ENCODE measurements at regions not wholly inside any gene's neighbourhood (a gene's known extent, or its start where the extent isn't known, plus 50 kb on each side); places are given as distances from the start of the nearest gene placed in this dataset.
"Not testable (repeated sequence)": the region's sequence is repeated elsewhere in the genome, so short reads cannot be mapped to it uniquely, and the experiment has no call there.

DNA sequence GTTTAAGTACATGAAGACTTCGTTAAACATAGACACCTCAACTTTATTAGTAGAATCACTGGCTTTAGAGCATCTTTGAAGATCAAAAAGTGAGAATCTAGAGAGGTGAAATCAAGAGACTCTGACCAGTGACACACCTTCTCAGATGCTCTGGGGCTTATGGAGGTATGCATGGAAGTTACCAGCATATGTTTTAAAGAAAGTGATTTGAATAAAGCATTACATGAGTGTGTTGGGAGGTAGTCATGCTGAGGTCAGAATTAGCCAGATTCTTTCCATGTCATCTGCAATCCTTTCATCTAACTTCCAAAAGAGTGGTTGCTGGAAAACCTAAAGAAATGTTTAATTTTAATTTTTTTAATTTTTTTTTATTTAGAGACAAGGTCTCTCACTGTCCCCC is 658.0 kb upstream of the GOLIM4 start:
- DNase-seq (ENCODE audit: low spot score) = no peak

DNA sequence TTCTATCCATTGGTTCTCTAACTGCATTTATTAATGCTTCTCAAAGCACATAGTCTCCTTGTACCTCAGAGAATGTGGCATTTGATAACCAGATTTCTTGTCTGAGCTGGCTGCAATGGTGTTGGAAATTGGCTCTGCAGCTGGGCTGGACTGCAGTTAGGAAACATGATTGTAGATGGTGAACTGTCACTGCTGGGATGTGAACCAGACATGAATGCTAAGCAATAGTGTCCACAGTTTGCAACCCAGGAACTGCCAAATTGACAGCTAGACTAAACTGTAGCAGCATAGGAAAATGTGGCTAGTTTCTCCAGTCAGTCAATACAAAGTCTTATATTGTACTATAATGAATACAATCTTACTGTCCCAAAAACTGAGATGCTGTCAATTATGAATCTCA is 656.6 kb upstream of the GOLIM4 start:
- no peak for DNase-seq (ENCODE audit: low spot score)

DNA sequence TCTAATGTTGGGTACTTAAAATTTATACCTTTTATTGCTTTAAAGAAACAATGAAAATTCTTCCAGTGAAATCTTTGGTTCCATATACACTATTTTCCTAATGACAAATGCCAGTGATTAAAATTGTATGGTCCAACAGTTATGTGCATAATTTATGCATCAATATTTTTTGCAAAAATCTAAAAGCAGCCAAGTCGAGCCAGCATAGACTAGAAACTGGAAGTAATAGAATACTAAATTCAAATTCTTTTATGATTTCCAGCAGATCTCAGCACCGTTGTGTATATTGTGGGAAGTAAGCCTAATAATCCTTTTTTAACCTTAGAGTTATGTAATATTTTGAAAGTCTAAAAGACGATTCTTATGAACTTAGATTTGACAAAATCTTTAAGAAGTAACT is 652.0 kb upstream of the GOLIM4 start:
- DNase-seq (ENCODE audit: low spot score) = no peak

DNA sequence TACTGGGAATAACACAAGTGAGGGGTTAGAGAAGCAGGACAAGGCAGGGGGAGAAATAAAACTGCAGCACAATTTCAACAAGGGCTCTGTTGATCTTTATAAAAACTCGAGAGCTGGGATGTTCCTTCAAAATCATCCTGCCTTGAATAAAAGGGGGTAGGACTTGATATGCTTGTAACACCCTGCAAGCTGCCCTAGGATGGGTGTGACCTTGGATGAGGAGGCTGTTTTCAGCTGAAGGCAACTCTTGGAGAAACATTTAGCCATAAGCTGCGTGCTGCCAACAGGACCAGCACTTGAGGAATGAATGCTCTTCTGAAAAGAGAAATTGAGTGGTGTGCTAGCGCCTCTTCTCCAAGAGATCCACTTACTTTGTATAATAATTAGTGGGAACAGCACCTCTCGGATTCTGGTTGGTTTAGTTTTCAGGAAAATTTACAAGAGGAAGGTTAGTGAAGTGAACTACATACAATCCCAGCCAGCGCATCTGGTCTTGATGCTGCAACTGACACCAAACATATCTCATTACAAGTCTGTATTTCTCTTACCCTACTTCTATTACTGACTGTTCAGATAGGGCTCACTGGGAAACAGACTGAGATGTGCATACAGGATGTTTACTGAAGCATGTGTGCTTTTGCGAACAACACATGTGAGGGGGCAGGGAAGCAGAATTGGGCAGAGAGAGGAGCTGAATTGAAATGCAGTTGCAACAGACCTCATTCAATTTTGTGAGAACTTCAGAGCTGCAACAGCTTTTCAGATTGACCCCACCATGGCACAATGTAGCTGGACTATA is 643.0 kb upstream of the GOLIM4 start:
- DNase-seq (ENCODE audit: low spot score) = no peak

DNA sequence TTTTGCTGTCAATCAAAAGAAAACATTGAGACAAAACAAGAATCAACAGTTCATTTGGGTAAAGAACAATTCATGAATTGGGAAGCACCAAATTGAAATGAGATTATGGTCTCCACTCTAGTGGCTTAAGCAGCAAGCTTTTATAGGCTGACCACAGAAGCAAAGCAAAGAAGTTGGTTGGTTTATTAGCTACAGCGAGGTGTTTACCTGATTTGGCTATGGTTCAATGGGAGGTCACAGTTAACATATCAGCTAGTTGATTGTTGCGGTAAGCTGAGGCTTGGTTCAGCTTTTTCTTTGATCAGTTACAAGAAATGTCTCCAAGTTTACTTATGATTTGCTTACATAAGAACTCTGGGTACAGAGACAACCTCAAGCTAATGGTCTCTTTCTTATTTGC is 640.5 kb upstream of the GOLIM4 start:
- no peak for DNase-seq (ENCODE audit: low spot score)

DNA sequence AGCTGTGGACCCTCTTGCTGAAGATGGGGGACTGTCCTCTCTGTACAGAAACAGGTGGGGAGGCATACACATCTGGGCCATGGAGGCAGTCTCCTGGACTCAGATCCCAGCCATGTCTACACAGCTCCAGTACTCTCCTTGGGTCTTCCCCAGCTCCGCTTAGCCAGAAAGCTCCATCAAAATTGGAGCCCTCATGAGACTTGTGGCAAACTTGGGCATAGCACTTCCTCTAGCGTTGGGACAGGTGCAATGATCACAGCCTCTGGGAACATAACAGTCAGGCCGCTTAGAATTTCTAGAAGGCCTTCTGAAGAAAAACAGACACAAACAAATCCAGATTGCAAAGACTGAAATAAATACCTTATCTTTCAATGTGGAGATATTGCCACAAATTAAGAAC is 634.3 kb upstream of the GOLIM4 start:
- no peak for DNase-seq (ENCODE audit: low spot score)

DNA sequence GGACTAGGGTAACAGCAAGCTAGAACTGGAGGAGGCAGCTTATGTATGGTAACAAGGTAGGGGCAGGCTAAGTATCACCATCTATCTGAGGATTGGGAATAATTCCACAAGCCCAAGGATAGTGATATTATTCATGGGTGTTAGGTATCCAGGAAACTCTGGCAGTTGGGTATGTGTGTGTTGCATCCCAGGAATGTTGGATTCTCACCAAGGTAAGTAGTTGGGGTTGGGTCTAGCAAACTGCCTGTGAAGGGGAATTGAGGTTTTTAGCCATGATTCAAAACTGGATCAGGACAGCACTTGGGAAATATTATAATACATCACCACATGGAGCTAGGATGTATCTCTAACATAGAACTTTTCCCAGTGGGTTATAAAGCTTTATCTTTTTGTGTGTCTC is 626.4 kb upstream of the GOLIM4 start:
- DNase-seq (ENCODE audit: low spot score) = no peak

DNA sequence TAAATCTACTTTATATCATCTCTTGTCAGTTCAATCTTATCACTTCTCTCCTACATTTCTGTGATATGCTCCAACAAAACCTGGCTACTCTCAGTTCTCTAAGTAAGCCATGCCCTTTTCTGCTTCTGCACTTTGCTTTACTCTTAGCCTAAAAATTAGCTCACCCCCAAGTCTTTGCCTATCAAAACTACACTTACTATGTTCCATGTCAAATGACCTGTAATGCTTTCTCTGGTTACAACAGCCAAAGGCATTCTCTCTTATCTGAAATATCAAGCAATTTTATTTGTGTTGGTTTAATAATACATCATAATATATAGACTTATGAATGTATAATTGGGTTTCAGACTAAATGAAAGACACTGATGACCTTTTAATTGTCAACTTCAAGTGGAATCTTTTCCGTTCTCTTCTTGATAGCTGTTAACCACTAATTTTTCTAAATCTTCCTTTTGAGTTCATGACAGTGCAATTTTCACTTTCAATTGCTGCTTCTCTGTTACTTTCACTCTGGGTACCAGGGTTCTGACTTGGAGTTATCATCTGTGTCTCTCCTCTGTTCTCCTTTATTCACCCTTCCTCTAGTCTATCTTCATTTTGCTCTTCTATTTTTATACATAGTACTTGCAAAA is 619.0 kb upstream of the GOLIM4 start:
- no peak for DNase-seq (ENCODE audit: low spot score)

DNA sequence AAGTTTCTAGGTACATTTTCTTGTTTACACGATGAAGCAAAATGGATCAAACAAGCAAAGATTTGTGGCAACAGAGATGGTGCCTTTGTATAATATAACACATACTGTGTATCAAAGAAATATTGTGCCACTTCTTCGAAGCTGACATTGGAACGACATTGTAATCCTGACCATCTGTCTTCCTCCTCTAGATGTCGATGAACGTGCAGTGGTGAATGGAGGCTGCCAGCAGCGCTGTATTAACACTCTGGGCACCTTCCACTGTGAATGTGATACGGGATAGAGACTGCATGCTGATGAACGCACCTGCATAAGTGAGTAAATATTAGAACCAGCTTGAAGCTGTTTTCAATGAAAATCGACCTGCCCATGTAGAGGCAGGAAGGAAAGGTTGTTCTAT is 613.3 kb upstream of the GOLIM4 start:
- DNase-seq (ENCODE audit: low spot score) = no peak

DNA sequence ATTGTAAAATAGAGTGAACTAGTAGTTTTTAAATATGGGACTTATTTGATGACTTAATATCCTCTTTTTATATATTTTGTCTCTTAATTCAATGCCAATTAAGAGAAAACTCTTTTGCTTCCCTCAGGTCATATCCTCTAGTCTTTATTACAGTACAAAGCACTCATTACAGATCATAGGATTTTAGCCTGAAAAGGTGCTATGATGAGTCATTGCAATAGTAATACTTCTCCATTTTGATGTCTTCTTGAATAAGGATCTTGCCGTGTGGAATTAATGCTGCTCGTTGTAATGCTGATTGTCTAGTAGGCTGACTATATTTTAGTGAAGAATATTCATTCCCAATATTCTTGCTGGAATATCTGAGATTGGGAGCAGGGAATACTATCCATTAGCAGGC is 612.2 kb upstream of the GOLIM4 start:
- DNase-seq (ENCODE audit: low spot score) = no peak

DNA sequence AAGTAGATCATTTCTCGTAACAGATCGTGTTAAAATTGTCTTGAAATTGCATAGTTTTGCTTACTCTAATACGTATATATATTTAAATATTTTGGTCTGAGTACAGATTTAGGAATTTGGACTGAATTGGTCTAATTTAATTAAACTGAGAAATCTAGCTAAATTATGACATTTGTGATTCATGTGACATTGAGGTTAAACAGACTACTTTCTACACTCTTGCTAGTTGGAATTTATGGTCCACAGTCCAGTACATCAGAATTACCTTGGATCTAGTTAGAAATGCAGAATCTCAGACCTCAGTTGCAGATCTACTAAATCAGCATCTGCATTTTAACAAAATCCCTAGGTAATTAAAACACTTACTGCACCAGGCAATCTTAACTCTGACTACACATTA is 609.7 kb upstream of the GOLIM4 start:
- DNase-seq (ENCODE audit: low spot score) = no peak

DNA sequence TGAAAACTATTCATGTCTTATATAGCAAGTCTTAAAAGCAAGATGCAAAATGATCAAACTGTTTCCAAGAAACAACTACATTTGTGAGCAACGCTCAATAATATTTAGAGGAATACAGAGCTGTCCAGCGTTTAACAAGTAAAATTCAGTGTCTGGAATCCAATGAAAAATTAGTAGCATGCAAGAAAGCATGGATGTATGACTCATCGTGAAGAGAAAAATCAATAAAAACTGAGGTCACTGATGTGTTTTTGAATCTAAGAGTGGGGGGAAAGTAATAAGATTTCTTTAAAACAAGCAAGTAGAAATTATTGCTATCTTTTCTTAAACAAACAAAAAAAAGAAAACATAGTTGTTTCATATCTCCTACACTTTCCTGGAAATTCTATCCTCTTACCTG is 600.3 kb upstream of the GOLIM4 start:
- DNase-seq (ENCODE audit: low spot score) = no peak

DNA sequence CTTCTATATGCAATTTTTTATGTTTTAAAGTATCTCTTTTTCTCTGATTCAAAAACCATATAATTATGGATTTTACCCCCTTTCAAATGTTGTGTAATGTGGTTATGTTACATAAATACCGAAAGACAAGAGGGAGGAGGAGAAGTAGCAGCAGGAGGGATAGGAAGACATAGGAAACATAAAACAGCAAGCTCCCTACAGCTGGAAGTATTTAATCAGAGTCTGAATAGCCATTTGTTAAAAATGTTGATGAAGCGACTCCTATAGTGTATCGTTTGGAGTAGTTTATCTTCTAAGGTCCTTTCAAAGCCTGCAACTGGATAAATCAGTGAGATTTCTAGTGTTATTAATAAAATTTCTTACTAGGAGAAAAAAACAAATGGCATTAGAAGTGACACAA is 598.1 kb upstream of the GOLIM4 start:
- DNase-seq (ENCODE audit: low spot score) = no peak

DNA sequence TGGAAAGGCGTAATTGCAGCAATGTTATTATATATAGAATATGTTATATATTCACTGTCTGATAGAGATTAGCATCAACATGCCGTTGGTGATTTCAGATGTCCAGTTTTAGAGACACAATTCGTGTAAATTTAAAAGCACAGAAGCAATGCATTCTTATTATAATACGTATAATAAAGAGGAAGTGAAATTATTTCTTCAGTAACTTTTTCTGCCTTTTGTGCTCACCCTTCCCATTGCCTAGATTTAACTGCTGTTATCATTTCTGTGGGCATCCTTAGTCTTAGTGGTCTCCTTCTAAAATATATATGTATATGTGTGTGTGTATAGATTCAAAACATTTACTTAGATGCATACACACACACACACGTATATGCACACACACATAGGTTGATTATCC is 592.5 kb upstream of the GOLIM4 start:
- no peak for DNase-seq (ENCODE audit: low spot score)

DNA sequence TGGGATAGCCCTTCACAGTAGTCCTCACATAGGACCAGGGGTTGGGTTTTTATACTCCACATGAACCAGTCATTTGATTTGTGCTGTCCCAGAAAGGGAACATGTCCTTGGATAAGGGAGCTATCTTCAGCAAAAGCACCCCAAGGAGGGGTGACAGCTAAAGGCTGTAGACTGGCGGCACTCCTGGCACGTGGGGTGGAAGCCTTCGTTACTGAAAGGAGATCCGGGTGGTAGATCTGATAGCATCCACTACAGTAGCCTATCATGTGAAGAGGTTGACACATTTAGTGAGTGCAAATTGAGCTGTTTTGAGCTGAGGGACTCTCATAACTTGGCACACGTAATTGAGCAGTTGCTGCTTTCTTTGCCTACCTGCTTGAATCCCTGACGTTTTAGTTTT is 588.8 kb upstream of the GOLIM4 start:
- no peak for DNase-seq (ENCODE audit: low spot score)

DNA sequence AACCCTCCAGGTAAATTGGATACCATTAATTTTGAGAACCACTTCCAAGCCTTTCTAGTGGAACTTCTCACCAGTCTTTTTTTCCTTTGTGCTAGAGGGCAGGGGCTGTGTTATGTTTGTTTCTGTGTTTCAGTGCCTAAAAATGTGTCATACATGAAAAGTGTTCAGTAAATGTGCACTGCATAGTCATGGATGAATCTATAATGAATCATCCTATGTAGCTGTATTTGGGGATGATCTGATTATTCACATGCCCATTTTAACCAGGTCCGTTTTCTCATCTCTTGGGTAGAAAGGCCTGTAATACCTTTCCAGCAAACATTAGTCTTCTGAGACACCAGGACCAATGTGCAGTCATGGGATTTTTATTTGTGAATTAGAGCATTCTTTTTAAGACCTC is 583.0 kb upstream of the GOLIM4 start:
- no peak for DNase-seq (ENCODE audit: low spot score)

DNA sequence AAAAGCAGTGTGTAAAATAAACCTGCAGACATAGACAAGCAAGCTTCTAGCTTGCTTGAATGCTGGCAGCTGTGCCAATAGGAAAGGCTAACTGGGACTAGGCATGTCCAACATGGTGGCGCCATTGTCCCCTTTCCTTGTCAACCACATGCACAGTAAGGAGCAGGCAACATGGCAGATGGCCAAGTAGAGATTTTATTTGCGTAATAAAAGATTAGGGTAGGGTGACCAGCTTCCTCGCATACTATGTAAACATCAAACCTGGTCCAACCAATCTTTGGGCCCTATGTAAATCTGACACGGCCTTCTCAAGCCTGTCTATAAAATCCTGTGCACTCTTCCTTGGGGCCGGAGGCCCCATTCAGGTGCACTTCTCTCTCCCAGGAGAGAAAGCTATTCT is 575.4 kb upstream of the GOLIM4 start:
- DNase-seq (ENCODE audit: low spot score) = no peak

DNA sequence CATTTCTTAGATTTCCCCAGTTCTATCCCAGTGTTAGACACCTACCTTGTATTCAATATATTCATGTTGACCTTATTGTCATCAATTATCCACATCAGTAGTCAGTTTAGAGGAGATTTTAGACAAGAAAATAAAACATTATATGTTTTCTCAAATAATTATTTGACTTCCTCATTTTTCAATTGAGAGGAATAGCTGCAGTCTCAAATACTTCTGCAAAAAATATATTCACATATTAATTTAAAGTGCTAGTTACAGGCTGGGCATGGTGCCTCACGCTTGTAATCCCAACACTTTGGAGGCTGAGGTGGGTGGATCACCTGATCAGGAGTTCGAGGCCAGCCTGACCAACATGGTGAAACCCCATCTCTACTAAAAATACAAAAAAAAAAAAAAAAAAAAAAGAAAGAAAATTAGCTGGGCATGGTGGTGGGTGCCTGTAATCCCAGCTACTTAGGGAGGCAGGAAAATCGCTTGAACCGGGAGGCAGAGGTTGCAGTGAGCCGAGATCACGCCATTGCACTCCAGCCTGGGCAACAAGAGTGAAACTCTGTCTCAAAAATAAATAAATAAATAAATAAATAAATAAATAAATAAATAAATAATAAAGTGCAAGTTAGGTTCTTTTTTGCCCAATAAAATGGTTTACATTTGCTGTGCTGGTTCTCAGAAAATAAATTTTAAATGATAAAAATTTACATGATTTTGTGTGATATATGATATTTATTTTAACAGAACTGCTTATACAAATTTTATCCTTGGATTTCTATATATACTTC is 565.3 kb upstream of the GOLIM4 start:
- DNase-seq (ENCODE audit: low spot score) = not testable (repeated sequence)

DNA sequence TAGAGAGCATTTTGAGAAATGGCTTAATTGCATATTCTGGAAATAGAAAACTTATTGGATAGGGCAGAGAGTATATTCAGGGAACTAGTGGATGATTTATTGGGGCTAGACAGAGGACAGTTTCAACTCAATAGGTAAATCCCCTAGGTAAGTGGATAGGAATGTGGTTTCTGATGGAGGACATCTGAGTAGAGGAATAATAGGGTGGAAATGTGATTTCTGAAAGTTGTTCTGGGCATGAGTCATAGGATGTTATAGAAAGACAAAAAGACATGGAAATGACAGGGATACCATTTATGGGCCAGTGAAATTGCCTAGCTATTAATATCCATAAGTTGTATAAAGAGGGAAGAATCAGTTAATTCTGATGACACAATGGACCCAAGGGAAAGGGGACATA is 563.3 kb upstream of the GOLIM4 start:
- DNase-seq (ENCODE audit: low spot score) = no peak

DNA sequence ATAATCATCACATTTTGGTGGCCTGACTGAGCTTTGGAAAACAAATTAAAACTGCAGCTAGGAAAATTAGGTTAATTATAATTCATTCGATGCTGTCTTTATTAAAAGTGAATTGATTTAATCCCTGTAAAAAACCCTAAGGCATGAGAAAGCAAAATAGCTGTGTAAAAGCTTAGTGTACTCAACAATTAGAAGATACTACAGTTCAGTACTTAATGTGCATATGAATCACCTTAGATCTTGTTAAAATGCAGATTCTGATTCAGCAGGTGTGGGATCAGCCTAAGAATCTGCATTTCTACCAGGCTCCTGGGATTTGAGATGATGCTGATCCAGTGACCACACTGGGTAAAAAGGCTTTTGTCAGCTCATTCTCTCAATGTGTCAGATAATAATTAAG is 559.9 kb upstream of the GOLIM4 start:
- no peak for DNase-seq (ENCODE audit: low spot score)

DNA sequence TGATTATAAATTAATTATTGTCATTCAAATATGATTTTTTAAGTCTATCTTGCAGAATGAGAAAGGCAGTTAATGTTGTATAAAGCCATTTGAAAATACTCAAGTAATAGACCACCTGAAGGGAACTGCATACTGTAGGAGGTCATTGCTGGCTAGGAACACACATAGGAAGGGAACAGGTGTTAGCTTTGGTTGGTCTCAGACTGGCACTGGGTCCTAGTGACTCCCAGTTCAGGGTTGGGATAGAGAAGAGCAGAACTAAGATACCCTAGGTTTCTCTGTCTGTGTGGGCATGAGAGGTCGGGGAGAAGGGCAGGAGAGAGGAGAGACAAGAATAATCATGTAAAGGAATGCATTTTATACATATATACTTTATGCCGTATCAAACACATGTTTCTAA is 559.0 kb upstream of the GOLIM4 start:
- no peak for DNase-seq (ENCODE audit: low spot score)

DNA sequence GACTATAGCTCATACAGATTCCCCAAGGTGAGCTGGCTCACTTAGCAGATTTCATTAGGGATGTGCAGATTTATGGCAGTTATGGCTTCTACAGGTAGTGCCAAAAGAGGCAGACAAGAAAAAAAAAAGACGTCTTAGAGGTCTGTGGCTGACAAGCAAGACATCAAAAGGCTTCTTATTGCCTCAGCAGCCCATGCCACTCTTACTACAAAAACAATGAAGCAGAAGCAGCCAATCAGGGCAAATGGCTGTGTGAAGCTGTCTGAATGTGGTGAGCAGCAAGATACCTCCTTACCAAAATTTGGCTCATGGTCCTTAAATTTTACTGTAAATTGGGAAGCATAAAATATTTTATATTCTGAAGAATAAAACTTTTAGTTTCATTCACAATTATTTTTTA is 557.5 kb upstream of the GOLIM4 start:
- peak; percentile 28 for DNase-seq (ENCODE audit: low spot score)

DNA sequence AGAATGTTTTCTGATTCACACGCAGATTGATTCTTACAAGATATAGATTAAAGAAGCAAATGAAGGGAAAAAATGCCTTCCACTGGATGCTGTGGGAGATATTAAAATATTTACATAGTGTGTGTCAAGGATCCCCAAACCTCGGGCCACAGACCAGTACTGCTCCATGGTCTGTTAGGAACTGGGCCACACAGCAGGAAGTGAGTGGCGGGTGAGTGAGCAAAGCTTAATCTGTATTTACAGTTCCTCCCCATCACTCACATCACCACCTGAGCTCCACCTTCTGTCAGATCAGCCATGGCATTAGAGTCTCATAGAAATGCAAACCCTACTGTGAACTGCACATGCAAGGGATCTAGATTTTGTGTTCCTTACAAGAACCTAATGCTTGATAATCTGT is 552.6 kb upstream of the GOLIM4 start:
- no peak for DNase-seq (ENCODE audit: low spot score)
